Activated naive CD8-positive, alpha-beta T cell treated with anti-CD3 and anti-CD28 coated beads, Interleukin-2, amount 50 U/mL, for 24 hours (primary cell): ENCODE measurements at regions not wholly inside any gene's neighbourhood (a gene's known extent, or its start where the extent isn't known, plus 50 kb on each side); places are given as distances from the start of the nearest gene placed in this dataset.

Experiments used
- ATAC-seq: fragments of 150-1000 bp; cut with Tn5 transposase; one replicate; pipeline ENCODE4 v1.10.0; 2021
- DNase-seq: peaks from one replicate; pipeline ENCODE4 v3.0.0; 2021
- H3K27ac Mint-ChIP-seq: one replicate; pipeline ENCODE4 v1.8.0; 2021; ENCODE audit warnings: mild to moderate bottlenecking, mixed read lengths
- H3K27me3 Mint-ChIP-seq: one replicate; pipeline ENCODE4 v1.8.0; 2021; ENCODE audit warnings: mixed read lengths
- H3K36me3 Mint-ChIP-seq: one replicate; pipeline ENCODE4 v1.8.0; 2021; ENCODE audit warnings: low read depth, mixed read lengths
- H3K4me1 Mint-ChIP-seq: one replicate; pipeline ENCODE4 v1.8.0; 2021; ENCODE audit warnings: mixed read lengths
- H3K4me3 Mint-ChIP-seq: one replicate; pipeline ENCODE4 v1.8.0; 2021; ENCODE audit warnings: mild to moderate bottlenecking, moderate library complexity, mixed read lengths
- H3K9me3 Mint-ChIP-seq: one replicate; pipeline ENCODE4 v1.8.0; 2021; ENCODE audit warnings: mixed read lengths

GRCh38 chr14:85426068-85426935 lies 103.6 kb upstream of the FLRT2 start:
- no peaks in the 10 kb centered on the region for H3K4me1 Mint-ChIP-seq
- no peak overlapping the region for H3K4me3 Mint-ChIP-seq
- no peak overlapping the region for H3K27ac Mint-ChIP-seq

GRCh38 chr14:85428926-85429325 lies 101.0 kb upstream of the FLRT2 start:
- DNase-seq (no peak), ATAC-seq (no peak)
- Mint-ChIP-seq H3K36me3 (no peaks in the 10 kb centered on the region), H3K27me3 (no peaks in the 10 kb centered on the region), H3K4me3 (no peak overlapping the region), H3K27ac (no peak overlapping the region), H3K9me3 (no peaks in the 10 kb centered on the region), H3K4me1 (no peaks in the 10 kb centered on the region)

More at GRCh38 chr14:85426068-85426935, 103.6 kb upstream of the FLRT2 start:
- H3K9me3 Mint-ChIP-seq = peaks cover 4% of the 10 kb centered on the region
- no peak for ATAC-seq
- H3K36me3 Mint-ChIP-seq = no peaks in the 10 kb centered on the region
- DNase-seq = no peak
- no peaks in the 10 kb centered on the region for H3K27me3 Mint-ChIP-seq

- no peaks in the 10 kb centered on the region for H3K27me3 Mint-ChIP-seq
- H3K4me1 Mint-ChIP-seq = no peaks in the 10 kb centered on the region
- DNase-seq (no peak), ATAC-seq (no peak)
- H3K9me3 Mint-ChIP-seq = peaks cover 9% of the 10 kb centered on the region
- H3K4me3 Mint-ChIP-seq = no peak overlapping the region
- H3K27ac Mint-ChIP-seq = no peak overlapping the region
- H3K36me3 Mint-ChIP-seq = no peaks in the 10 kb centered on the region
Measured at GRCh38 chr14:85437148-85437547, 92.8 kb upstream of the FLRT2 start.

- ATAC-seq = no peak
- Mint-ChIP-seq H3K27ac (no peak overlapping the region), H3K9me3 (peaks cover 11% of the 10 kb centered on the region), H3K4me3 (no peak overlapping the region), H3K4me1 (no peaks in the 10 kb centered on the region), H3K27me3 (no peaks in the 10 kb centered on the region), H3K36me3 (no peaks in the 10 kb centered on the region)
- DNase-seq = no peak
Measured at GRCh38 chr14:85438001-85438400, 91.9 kb upstream of the FLRT2 start.

- H3K4me1 Mint-ChIP-seq = no peaks in the 10 kb centered on the region
- no peak overlapping the region for H3K4me3 Mint-ChIP-seq
- no peak overlapping the region for H3K27ac Mint-ChIP-seq
- ATAC-seq (no peak), DNase-seq (no peak)
- peaks cover 11% of the 10 kb centered on the region for H3K9me3 Mint-ChIP-seq
- no peaks in the 10 kb centered on the region for H3K27me3 Mint-ChIP-seq
- H3K36me3 Mint-ChIP-seq = no peaks in the 10 kb centered on the region
Measured at GRCh38 chr14:85438481-85438942, 91.4 kb upstream of the FLRT2 start.

GRCh38 chr14:85439696-85440328 lies 90.1 kb upstream of the FLRT2 start:
- no peak for ATAC-seq
- H3K27ac Mint-ChIP-seq = no peak overlapping the region
- peaks cover 11% of the 10 kb centered on the region for H3K9me3 Mint-ChIP-seq
- no peak for DNase-seq
- H3K27me3 Mint-ChIP-seq = no peaks in the 10 kb centered on the region
- no peaks in the 10 kb centered on the region for H3K36me3 Mint-ChIP-seq
- no peak overlapping the region for H3K4me3 Mint-ChIP-seq
- H3K4me1 Mint-ChIP-seq = no peaks in the 10 kb centered on the region

GRCh38 chr14:85441909-85442643 lies 87.9 kb upstream of the FLRT2 start:
- H3K4me1 Mint-ChIP-seq = no peaks in the 10 kb centered on the region
- no peak overlapping the region for H3K4me3 Mint-ChIP-seq
- no peaks in the 10 kb centered on the region for H3K27me3 Mint-ChIP-seq
- no peak for DNase-seq
- H3K36me3 Mint-ChIP-seq = no peaks in the 10 kb centered on the region
- peaks cover 11% of the 10 kb centered on the region for H3K9me3 Mint-ChIP-seq
- no peak overlapping the region for H3K27ac Mint-ChIP-seq
- no peak for ATAC-seq

GRCh38 chr14:85442996-85443395 lies 86.9 kb upstream of the FLRT2 start:
- Mint-ChIP-seq H3K27ac (no peak overlapping the region), H3K27me3 (no peaks in the 10 kb centered on the region), H3K9me3 (peaks cover 11% of the 10 kb centered on the region), H3K4me1 (no peaks in the 10 kb centered on the region), H3K4me3 (no peak overlapping the region), H3K36me3 (no peaks in the 10 kb centered on the region)
- ATAC-seq (no peak), DNase-seq (no peak)

GRCh38 chr14:85444635-85445034 lies 85.3 kb upstream of the FLRT2 start:
- ATAC-seq = no peak
- Mint-ChIP-seq H3K27ac (no peak overlapping the region), H3K27me3 (no peaks in the 10 kb centered on the region)

GRCh38 chr14:85445151-85445795 lies 84.7 kb upstream of the FLRT2 start:
- peaks cover 6% of the 10 kb centered on the region for H3K9me3 Mint-ChIP-seq
- no peaks in the 10 kb centered on the region for H3K36me3 Mint-ChIP-seq
- DNase-seq (no peak), ATAC-seq (no peak)
- H3K4me1 Mint-ChIP-seq = no peaks in the 10 kb centered on the region
- H3K27ac Mint-ChIP-seq = no peak overlapping the region
- no peak overlapping the region for H3K4me3 Mint-ChIP-seq
- no peaks in the 10 kb centered on the region for H3K27me3 Mint-ChIP-seq

More at GRCh38 chr14:85444635-85445034, 85.3 kb upstream of the FLRT2 start:
- no peaks in the 10 kb centered on the region for H3K36me3 Mint-ChIP-seq
- no peak for DNase-seq
- no peak overlapping the region for H3K4me3 Mint-ChIP-seq
- no peaks in the 10 kb centered on the region for H3K4me1 Mint-ChIP-seq
- peaks cover 11% of the 10 kb centered on the region for H3K9me3 Mint-ChIP-seq

GRCh38 chr14:85447883-85448282 lies 82.1 kb upstream of the FLRT2 start:
- no peaks in the 10 kb centered on the region for H3K27me3 Mint-ChIP-seq
- DNase-seq = no peak
- no peak overlapping the region for H3K4me3 Mint-ChIP-seq
- H3K27ac Mint-ChIP-seq = no peak overlapping the region
- no peak for ATAC-seq
- no peaks in the 10 kb centered on the region for H3K9me3 Mint-ChIP-seq
- H3K4me1 Mint-ChIP-seq = no peaks in the 10 kb centered on the region
- H3K36me3 Mint-ChIP-seq = no peaks in the 10 kb centered on the region

- Mint-ChIP-seq H3K27ac (no peak overlapping the region), H3K36me3 (no peaks in the 10 kb centered on the region), H3K4me3 (no peak overlapping the region), H3K9me3 (no peaks in the 10 kb centered on the region), H3K4me1 (no peaks in the 10 kb centered on the region), H3K27me3 (no peaks in the 10 kb centered on the region)
- ATAC-seq = no peak
- no peak for DNase-seq
Measured at GRCh38 chr14:85451421-85451820, 78.5 kb upstream of the FLRT2 start.

- Mint-ChIP-seq H3K4me3 (no peak overlapping the region), H3K36me3 (no peaks in the 10 kb centered on the region), H3K27me3 (no peaks in the 10 kb centered on the region), H3K27ac (no peak overlapping the region), H3K4me1 (no peaks in the 10 kb centered on the region), H3K9me3 (no peaks in the 10 kb centered on the region)
- no peak for ATAC-seq
- DNase-seq = no peak
Measured at GRCh38 chr14:85453401-85454225, 76.3 kb upstream of the FLRT2 start.
